Stomach (tissue), 8 donors: ENCODE measurements at regions not wholly inside any gene's neighbourhood (a gene's known extent, or its start where the extent isn't known, plus 50 kb on each side); places are given as distances from the start of the nearest gene placed in this dataset.

Experiments
- DNase-seq, 2 donors: peaks; one replicate each; pipeline versions ENCODE4 v3.0.0 to v3.0.0-alpha.2; 2013 to 2019
- H3K27ac ChIP-seq, 5 donors: fragments of 200-600 bp in 4 of 5; sonication (generic) in 4 of 5; one replicate each; pipeline ENCODE4 v1.5.1; 2013 to 2019; ENCODE audit warnings: mild to moderate bottlenecking in 1 of 5, moderate library complexity in 1 of 5
- H3K27me3 ChIP-seq, 3 donors: fragments of 200-600 bp; sonication (generic); one replicate each; pipeline ENCODE4 v1.5.1; 2017 to 2019; ENCODE audit warnings: mixed run types in 1 of 3
- H3K36me3 ChIP-seq, 4 donors: fragments of 200-600 bp; sonication (generic); 1 replicate in 3 of 4; 2 replicates in 1 of 4; pipeline ENCODE4 v1.5.1; 2016 to 2019
- H3K4me1 ChIP-seq, 4 donors: fragments of 200-600 bp; sonication (generic); one replicate each; pipeline ENCODE4 v1.5.1; 2016 to 2019
- H3K4me3 ChIP-seq, 4 donors: fragments of 200-600 bp; sonication (generic) in 3 of 4; one replicate each; pipeline ENCODE4 v1.5.1; 2016 to 2019; ENCODE audit warnings: mild to moderate bottlenecking in 1 of 4
- H3K9me3 ChIP-seq, 4 donors: fragments of 200-600 bp; sonication (generic); one replicate each; pipeline ENCODE4 v1.5.1; 2016 to 2019
- EP300 ChIP-seq: sonication (generic); formaldehyde crosslinking; IDR thresholded peaks from one replicate; pipeline ENCODE4 v1.6.1; 2017; ENCODE audit warnings: antibody characterized with exemption
- POLR2A ChIP-seq, 4 donors: fragments of 450-650 bp; IDR thresholded peaks; one replicate each; pipeline ENCODE4 v1.6.1; 2016; ENCODE audit warnings: antibody characterized with exemption in 4 of 4, control low read depth in 2 of 4, mild to moderate bottlenecking in 1 of 4, moderate library complexity in 1 of 4
- POLR2AphosphoS5 ChIP-seq, 3 donors: sonication (generic); formaldehyde crosslinking; IDR thresholded peaks; one replicate each; pipeline ENCODE4 v1.6.1; 2016; ENCODE audit warnings: antibody characterized with exemption in 3 of 3
- WGBS, 5 donors: extraction: QIAGEN DNeasy Blood & Tissue Kit in 3 of 5; methylation state at CpG; one replicate each; pipeline versions ENCODE4 v1.1.5 to v1.1.7; 2013 to 2018; 5-methylcytosine and 5-hydroxymethylcytosine counted together
- intact Hi-C: fragments of 100-400 bp; cut with DNase I; formaldehyde crosslinking; loops from one replicate; pipeline ENCODE4 v1.15.1; 2023; ENCODE audit warnings: low total_unique reads
- TF ChIP-seq, protein P1 (sequence below), 7 experiments: fragments of 450-650 bp in 4 of 7; fragments of 200-600 bp in 3 of 7; sonication (generic) in 3 of 7; IDR thresholded peaks; one replicate each; pipeline ENCODE4 v1.5.1; 2016 to 2019; ENCODE audit warnings: antibody characterized with exemption in 7 of 7, control low read depth in 2 of 7, mild to moderate bottlenecking in 1 of 7
- donor health status: healthy with polysubstance abuse.
- donor health status: Bipolar disorder and iron deficiency.
- donor health status: healthy.

GRCh38 chr4:38371391-38371851 is 292.6 kb upstream of the KLF3 start:
- no peak overlapping the region for H3K4me3 ChIP-seq
- no peak for DNase-seq
- H3K27ac ChIP-seq: peak overlapping the region in 1 of 5 donors; percentile 19
- no peaks in the 10 kb centered on the region for H3K36me3 ChIP-seq
- H3K4me1 ChIP-seq: peaks cover 0 to 10% (median 6%) of the 10 kb centered on the region in 4 donors
- intact Hi-C loops: no loop called here
- no peak for TF ChIP-seq POLR2AphosphoS5 (IDR thresholded peaks at IDR 0.05)
- TF ChIP-seq, protein P1, sequence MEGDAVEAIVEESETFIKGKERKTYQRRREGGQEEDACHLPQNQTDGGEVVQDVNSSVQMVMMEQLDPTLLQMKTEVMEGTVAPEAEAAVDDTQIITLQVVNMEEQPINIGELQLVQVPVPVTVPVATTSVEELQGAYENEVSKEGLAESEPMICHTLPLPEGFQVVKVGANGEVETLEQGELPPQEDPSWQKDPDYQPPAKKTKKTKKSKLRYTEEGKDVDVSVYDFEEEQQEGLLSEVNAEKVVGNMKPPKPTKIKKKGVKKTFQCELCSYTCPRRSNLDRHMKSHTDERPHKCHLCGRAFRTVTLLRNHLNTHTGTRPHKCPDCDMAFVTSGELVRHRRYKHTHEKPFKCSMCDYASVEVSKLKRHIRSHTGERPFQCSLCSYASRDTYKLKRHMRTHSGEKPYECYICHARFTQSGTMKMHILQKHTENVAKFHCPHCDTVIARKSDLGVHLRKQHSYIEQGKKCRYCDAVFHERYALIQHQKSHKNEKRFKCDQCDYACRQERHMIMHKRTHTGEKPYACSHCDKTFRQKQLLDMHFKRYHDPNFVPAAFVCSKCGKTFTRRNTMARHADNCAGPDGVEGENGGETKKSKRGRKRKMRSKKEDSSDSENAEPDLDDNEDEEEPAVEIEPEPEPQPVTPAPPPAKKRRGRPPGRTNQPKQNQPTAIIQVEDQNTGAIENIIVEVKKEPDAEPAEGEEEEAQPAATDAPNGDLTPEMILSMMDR (IDR thresholded peaks at IDR 0.05): no peak
- no peak for TF ChIP-seq EP300
- no peaks in the 10 kb centered on the region for H3K9me3 ChIP-seq
- no peaks in the 10 kb centered on the region for H3K27me3 ChIP-seq

DNA sequence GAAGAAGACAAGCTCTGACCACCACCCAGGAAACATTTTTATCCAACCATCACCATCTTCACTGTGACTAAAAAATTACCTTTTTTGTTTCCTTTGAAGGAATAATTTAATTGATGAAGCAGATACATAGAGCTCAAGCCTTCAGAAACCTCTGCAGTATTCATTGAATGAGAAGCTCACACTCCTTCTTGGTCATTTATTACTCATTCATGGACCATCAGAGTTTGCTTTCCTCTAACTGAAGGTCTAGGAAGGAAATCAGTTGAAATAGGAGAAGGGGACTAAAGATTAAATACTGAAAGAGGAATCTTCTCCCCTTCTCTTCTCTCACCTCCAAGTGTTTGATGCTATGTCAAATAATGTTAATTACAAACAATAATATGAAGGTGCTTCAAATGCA is 290.6 kb upstream of the KLF3 start:
- no peak overlapping the region for H3K4me3 ChIP-seq
- intact Hi-C loops: no loop called here
- no peaks in the 10 kb centered on the region for H3K36me3 ChIP-seq
- no peaks in the 10 kb centered on the region for H3K27me3 ChIP-seq
- no peak for DNase-seq
- no peaks in the 10 kb centered on the region for H3K9me3 ChIP-seq
- H3K4me1 ChIP-seq: peaks cover 0 to 4% (median 0%) of the 10 kb centered on the region in 4 donors
- H3K27ac ChIP-seq: peak overlapping the region in 1 of 5 donors; percentile 17
- TF ChIP-seq POLR2A (IDR thresholded peaks at IDR 0.05): no peak
- TF ChIP-seq, protein P1 (IDR thresholded peaks at IDR 0.05): no peak
- no peak for TF ChIP-seq POLR2AphosphoS5 (IDR thresholded peaks at IDR 0.05)
- no peak for TF ChIP-seq EP300

GRCh38 chr4:38377195-38377594 is 286.8 kb upstream of the KLF3 start:
- Histone ChIP-seq H3K36me3 (no peaks in the 10 kb centered on the region), H3K4me1 (peaks cover 0 to under 1% (median 0%) of the 10 kb centered on the region in 4 donors), H3K4me3 (no peak overlapping the region), H3K9me3 (no peaks in the 10 kb centered on the region), H3K27ac (no peak overlapping the region), H3K27me3 (no peaks in the 10 kb centered on the region)
- 86 to 100% (median 95%) methylated on average over 1 of the region's 1 CpG for WGBS, 5 donors
- intact Hi-C loops: no loop called here
- no peak for DNase-seq
- TF ChIP-seq, protein P1 (IDR thresholded peaks at IDR 0.05): no peak
- no peak for TF ChIP-seq EP300
- TF ChIP-seq POLR2AphosphoS5 (IDR thresholded peaks at IDR 0.05): no peak
- TF ChIP-seq POLR2A (IDR thresholded peaks at IDR 0.05): no peak

DNA sequence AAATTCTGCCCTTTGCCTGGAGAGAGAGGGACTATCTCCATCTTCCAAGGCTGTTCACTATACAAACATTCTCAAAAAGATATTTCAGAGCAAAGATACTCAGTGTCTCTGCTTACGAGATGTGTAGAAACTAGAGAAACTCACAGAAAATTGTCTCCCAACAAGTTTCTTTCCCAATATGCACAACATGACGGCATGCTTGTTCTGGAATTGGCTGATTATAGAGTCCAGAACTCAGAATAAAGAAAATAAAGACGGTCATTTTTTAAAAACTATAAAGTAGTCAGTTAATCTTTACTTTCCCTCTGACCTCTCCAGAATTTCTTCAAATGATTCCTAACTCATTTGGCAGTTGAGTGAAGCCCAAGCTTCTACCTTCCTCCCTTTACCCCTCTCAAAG is 285.5 kb upstream of the KLF3 start:
- Histone ChIP-seq H3K27ac (no peak overlapping the region), H3K4me3 (no peak overlapping the region), H3K4me1 (peaks cover 0 to 12% (median 0%) of the 10 kb centered on the region in 4 donors), H3K36me3 (no peaks in the 10 kb centered on the region), H3K27me3 (no peaks in the 10 kb centered on the region), H3K9me3 (no peaks in the 10 kb centered on the region)
- 63 to 90% (median 67%) methylated on average over 3 of the region's 3 CpGs for WGBS, 5 donors
- no peak for DNase-seq
- intact Hi-C loops: no loop called here
- TF ChIP-seq EP300 (no peak), POLR2A (IDR thresholded peaks at IDR 0.05) (no peak), POLR2AphosphoS5 (IDR thresholded peaks at IDR 0.05) (no peak)

DNA sequence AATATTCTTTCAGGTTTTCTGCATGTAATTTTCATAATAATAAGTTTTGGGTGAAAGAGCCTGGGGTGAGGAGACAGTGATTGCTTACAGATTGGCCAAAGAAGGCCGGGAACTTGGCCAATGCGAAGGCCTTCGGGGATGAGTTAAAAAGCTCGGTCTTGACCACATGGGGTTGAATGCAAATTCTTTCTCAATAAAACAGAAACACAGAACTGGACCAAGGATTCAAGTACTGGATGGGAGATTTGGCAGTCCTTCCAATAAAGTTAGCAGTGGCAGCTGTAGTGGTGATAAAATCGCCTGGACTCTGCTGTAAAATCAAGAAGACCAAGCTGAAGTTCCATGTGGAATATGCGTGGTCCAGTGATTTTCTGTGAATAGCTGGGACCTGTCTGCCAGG is 282.2 kb upstream of the KLF3 start:
- peak in 1 of 2 donors; percentile 71 for DNase-seq
- no peaks in the 10 kb centered on the region for H3K36me3 ChIP-seq
- no peaks in the 10 kb centered on the region for H3K9me3 ChIP-seq
- H3K4me3 ChIP-seq: no peak overlapping the region
- H3K27ac ChIP-seq: no peak overlapping the region
- TF ChIP-seq EP300: no peak
- intact Hi-C loops: no loop called here
- WGBS, 5 donors: 73 to 85% (median 82%) methylated on average over 6 of the region's 6 CpGs
- H3K27me3 ChIP-seq: no peaks in the 10 kb centered on the region
- H3K4me1 ChIP-seq: peaks cover 10 to 44% (median 27%) of the 10 kb centered on the region in 4 donors
